IMR-90 (cell line): ENCODE measurements at regions not wholly inside any gene's neighbourhood (a gene's known extent, or its start where the extent isn't known, plus 50 kb on each side); places are given as distances from the start of the nearest gene placed in this dataset.
"Not testable (repeated sequence)": the region's sequence is repeated elsewhere in the genome, so short reads cannot be mapped to it uniquely, and the experiment has no call there.

Experiments
- CHD1 ChIP-seq: IDR thresholded peaks from 2 replicates; pipeline ENCODE4 v1.6.1; 2012; ENCODE audit warnings: low read depth, low read length, improper control_type of control experiment
- TF ChIP-seq, protein P1 (sequence below): conservative IDR thresholded peaks from 2 replicates; pipeline ENCODE4 v1.5.1; 2012; ENCODE audit warnings: mild to moderate bottlenecking, low read depth, low read length, improper control_type of control experiment

DNA sequence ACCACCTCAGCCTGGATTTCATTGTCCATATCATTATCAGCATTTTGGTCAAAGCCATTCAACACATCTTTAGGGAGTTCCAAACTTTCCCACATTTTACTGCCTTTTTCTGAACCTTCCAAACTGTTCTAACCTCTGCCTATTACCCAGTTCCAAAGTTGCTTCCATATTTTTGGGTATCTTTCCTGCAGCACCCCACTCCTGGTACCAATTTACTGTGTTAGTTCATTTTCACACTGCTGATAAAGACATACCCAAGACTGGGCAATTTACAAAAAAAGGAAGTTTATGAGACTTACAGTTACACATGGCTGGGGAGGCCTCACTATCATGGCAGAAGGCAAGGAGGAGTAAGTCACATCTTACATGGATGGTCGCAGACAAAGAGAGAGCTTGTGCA lies 63.6 kb upstream of the CEP162 start:
- TF ChIP-seq, protein P1, sequence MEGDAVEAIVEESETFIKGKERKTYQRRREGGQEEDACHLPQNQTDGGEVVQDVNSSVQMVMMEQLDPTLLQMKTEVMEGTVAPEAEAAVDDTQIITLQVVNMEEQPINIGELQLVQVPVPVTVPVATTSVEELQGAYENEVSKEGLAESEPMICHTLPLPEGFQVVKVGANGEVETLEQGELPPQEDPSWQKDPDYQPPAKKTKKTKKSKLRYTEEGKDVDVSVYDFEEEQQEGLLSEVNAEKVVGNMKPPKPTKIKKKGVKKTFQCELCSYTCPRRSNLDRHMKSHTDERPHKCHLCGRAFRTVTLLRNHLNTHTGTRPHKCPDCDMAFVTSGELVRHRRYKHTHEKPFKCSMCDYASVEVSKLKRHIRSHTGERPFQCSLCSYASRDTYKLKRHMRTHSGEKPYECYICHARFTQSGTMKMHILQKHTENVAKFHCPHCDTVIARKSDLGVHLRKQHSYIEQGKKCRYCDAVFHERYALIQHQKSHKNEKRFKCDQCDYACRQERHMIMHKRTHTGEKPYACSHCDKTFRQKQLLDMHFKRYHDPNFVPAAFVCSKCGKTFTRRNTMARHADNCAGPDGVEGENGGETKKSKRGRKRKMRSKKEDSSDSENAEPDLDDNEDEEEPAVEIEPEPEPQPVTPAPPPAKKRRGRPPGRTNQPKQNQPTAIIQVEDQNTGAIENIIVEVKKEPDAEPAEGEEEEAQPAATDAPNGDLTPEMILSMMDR = not testable (repeated sequence)
- TF ChIP-seq CHD1 = not testable (repeated sequence)
